GM21528 (cell line): ENCODE measurements at regions not wholly inside any gene's neighbourhood (a gene's known extent, or its start where the extent isn't known, plus 50 kb on each side); places are given as distances from the start of the nearest gene placed in this dataset.
"Not testable (repeated sequence)": the region's sequence is repeated elsewhere in the genome, so short reads cannot be mapped to it uniquely, and the experiment has no call there.

Experiments used
- ATAC-seq: cut with Tn5 transposase; IDR thresholded peaks from one replicate; pipeline ENCODE4 v1.9.1; 2021; ENCODE audit warnings: mild to moderate bottlenecking, moderate library complexity; ENCODE audit not compliant: unreplicated experiment, low FRiP score

DNA sequence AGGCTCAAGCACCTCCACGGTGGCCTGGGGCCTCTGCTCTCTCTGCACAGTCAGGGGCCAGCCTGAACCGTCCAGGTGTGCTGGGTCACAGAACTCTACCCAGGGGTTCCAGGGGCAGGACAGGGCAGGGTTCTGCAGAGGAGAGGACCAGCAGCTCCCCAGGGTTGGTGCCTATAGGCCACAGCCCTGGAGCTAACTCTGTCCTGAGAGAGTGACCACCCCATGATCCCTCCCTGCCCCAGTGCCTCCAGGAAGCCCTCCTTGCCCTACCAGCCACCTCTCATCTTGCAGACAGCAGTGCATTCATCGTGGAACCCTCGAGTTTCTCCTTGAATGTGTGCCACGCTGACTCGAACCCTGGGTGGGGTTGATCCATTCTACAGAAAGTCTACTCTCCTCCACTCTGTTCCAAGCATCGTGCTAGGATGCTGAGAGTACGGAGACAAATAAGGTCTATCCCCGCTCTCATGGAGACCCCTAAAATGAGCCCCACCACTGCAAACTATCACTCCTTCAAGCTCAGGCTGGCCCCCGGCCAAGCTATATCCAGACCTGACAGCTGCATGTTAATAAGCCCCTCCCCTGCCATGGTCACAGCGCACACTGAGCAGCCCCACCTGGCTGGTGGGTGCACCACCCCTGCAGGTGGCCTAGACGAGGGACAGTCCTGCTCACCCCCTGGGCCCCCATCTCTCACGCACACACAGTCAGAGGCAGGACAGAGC lies 138.1 kb upstream of the FOXD4L5 start:
- not testable (repeated sequence) for ATAC-seq

- not testable (repeated sequence) for ATAC-seq
Observed at GRCh38 chr9:65421486-65421885, 136.5 kb upstream of the FOXD4L5 start.

DNA sequence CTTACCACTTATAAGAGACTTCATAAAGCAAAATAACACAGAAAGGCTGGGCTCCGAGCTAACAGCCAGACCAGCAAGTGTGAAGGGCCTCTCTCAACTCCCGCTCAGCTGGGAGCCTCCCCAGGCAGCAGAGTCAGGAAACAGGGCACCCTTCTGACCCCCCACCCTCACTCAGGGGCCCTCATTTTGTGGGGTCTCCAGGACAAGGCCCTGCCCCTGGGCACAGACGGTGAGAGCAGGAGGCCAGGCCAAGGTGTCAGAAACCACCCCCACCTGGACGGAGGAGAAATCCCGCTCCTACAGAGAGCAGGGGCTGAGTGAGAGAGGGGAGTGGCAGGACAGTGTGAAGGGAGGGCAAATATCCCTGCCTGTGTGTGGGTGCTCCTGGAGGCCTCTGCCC lies 135.8 kb upstream of the FOXD4L5 start:
- ATAC-seq, result no peak

DNA sequence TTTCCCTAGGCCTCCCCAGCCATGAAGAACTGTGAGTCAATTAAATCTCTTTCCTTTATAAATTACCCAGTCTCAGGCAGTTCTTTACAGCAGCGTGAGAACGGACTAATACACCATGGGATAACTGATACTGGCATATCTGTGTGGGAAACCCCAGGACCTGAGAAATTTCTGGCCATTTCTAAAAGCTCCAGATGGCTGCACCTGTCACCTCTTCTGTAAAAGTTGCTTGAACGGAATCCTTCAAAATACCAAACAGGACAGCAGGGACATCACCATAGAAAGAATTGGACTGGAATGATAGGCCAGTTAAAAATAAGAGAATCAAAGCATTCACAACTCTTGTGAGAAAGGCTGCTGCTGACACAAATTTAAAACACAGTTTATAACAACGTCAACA lies 134.0 kb upstream of the FOXD4L5 start:
- ATAC-seq, result not testable (repeated sequence)

- not testable (repeated sequence) for ATAC-seq
Observed at GRCh38 chr9:65416948-65417347, 131.9 kb upstream of the FOXD4L5 start.

DNA sequence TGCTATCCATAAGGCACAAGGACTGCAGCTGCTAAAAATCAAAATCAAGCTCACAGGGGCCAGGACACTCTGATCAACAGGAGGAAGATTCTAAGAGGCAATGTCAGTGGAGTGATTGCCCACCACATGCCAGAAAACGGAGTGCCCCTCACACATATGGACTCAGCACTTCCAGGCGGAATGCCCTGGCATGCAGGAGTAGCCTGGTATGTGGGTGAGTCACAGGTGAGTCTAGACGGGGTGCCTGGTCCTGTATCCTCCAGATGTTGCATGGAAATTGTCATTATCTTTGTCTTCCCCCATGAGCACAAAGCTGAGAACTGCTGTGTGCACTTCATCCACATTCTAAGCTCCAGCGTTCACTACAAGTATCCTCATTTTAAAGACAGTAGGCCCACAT lies 129.2 kb upstream of the FOXD4L5 start:
- ATAC-seq, result not testable (repeated sequence)

- ATAC-seq, result not testable (repeated sequence)
Observed at GRCh38 chr9:65413371-65413770, 128.4 kb upstream of the FOXD4L5 start.

DNA sequence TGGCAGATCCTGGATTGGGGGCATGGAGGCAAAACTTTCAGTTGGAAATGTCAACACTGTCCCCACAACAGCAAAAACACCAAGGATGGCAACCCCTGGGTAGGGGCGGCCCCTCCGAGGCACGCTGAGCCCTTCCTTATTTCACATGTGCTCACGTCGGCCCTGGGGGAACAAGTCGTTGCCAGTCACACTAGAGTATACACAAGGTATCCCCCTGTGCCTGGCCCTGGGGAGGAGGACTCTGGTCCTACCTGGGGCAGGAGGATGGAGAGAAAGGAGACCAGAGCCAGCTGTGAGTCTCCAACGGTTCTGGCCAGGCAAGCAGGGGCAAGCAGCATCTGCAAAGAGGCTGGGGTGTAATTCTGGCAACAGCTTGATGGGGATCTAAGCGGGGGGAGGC lies 126.9 kb upstream of the FOXD4L5 start:
- no peak for ATAC-seq

DNA sequence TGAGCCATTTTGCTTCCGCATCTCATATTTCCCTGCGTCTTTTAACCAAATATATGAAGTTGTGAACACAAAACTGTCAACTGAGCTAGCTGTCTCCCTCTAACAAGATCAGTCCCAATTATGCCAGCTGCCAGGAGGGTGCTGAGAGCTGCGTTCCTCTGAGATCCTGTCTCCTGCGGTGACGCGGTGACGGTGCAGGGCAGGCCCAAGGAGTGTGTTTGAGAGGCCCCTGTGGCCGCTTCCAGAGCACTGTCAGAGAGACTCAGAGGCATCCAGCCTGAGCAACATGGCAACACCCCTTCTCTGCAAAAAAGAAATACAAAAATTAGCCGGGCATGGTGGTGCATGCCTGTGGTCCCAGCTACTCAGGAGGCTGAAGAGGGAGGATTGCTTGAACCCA lies 126.3 kb upstream of the FOXD4L5 start:
- no peak for ATAC-seq

- ATAC-seq, result no peak
Observed at GRCh38 chr9:65410926-65411325, 125.9 kb upstream of the FOXD4L5 start.

DNA sequence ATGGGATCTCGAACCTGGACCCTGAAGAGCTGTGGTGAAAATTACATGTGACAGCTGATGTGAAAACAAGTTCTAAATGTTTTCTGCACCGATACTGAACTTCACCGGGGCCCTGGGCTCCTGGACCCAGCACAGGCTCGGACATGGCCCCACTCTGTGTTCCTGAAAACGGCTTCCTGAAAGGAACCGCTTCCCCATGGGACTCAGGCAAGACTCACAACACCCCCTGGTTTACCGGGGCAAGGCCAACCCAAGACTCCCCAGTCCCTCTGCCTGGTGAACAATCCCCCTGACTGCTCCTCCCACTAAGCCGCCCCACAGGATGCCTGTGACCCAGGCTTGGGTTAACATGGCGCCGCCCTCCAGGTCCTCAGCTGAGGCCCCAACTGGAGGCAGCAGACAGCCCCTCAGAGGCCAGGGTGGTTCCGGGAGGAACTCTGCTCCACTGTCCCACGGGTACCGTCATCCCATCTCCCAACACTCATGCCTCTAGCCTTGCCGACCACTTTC lies 124.5 kb upstream of the FOXD4L5 start:
- no peak for ATAC-seq

DNA sequence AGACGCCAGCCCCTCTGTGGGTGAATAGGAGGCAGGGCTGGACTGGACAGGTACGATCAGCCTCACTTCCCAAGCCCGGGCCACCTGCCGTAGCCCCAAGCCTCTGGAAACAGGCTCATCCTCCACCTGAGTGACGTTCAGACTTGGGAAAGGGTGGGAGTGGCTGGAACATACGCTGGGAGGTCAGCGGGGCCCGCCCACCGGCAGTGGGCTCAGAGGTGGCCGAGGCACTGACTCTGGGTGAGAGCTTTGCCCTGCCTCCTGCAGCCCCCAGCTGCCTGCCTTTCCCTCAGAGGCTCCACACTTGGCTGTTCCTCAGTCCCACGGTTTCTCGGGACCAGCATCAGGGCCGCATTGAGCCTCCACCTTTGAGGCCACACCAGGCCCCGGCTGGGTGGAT lies 123.8 kb upstream of the FOXD4L5 start:
- ATAC-seq, result not testable (repeated sequence)

- not testable (repeated sequence) for ATAC-seq
Observed at GRCh38 chr9:65406625-65407024, 121.6 kb upstream of the FOXD4L5 start.

DNA sequence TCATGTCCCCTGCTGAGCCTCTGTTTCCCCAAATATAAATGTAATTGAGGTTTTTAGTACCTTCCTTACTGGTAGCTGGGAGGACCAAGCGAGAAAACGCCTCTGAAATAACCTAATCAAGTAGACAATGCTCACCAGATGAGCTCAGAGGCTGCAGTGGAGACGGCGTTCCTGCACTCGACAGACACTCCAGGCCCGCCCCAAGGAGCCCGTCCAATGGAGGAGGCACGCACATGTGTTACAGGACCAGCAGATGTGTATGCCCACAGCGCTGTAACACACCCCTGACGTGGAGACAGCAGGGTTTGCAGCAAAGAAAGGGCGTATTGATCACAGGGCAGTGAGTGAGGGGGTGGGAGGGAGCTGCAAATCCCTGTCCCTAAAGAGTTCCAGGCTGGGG lies 120.8 kb upstream of the FOXD4L5 start:
- not testable (repeated sequence) for ATAC-seq

DNA sequence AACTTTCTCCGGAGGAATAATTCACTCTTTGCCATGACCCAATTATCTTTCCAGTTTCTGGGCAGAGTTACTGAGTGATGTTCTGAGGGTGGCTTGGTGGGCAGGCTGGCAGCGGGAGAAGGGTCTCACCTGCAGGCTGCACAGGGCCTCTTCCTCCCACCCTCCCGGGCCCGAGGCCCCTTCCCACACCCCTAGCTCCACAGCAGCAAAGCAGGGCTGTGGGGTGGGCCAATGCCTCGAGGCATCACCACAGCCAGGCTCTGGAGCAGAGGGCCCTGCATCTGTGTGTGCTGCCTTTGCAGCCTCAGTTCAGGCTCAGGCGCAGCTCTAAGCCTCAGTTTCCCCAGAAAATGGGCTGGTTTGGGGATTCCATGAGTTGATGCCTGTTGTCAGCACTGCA lies 120.2 kb upstream of the FOXD4L5 start:
- ATAC-seq, result no peak

DNA sequence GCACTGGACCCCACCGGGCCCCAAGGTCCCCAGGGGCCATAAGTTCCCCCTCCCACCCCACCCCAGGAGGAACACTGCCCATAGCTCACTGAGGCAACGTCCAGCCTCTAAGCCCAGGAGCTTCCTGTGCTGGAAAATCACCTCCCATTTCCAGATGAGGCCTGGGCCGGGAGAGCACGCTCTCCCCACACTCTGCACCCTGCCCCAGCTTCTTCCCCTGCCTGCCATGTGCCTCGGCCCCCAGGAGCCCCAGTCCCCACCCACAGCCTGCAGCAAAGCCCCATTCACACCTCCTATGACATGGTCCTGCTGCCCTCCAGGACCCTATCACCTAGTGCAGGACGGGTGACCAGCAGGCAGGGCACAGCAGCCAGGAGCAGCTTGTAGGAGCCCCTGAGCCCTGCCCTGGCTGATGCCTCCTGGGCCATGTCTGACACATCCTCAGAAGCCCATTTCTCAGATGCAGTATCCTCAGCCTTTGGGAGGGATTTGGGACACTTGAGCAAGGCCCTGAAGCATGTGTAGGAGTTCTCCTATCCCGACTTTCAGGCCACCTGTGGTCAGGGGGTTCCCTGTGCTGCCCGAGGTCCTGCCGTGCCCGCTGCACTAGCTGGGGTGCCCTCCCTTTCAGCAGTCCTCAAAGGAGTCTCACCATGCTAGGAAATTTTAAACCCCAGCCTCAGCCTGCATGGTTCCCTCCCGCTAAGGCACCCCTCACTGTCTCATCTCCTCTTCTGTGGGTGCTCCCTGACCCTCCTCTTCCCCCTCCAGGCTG lies 119.4 kb upstream of the FOXD4L5 start:
- no peak for ATAC-seq

DNA sequence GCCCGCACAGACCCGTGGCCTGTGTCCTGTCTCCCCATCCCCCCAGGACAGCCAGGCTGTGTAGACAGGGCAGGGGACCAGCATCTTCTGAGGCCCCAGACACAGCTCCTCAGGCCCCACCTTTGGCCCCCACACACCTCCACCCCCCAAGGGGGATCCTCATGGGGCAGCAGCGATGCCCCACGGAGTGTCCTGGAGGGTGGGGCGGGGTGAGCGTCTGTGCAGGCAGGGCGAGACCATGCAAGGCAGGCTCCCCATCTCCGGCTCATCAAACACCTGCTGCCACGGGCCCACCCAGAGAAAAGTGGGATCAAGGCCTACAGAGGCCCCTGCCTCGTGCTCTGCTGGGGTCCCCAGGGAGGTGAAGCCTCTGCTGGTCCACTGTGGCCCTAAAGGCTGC lies 118.7 kb upstream of the FOXD4L5 start:
- no peak for ATAC-seq

DNA sequence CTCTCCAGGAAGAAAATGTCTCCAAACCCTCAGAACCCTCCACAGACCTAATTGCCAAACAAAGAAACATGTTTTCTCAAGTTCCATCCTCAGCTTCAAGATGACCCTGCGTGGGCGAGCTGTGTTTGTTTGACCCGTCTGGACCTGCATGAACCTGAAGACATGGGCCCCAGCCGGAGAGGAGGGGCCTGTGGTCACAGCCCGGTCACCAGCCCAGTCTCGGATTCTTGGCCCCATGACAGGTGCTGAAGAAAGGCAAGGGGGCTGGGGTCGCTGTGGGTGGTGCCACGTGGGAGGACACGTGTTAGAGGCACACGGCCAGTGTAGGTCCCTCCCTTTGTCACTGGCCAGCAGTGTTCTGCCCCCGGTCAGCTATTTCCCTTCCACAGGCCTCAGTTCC lies 118.1 kb upstream of the FOXD4L5 start:
- ATAC-seq, result not testable (repeated sequence)

GRCh38 chr9:65402206-65402870 lies 117.3 kb upstream of the FOXD4L5 start:
- ATAC-seq, result not testable (repeated sequence)

- not testable (repeated sequence) for ATAC-seq
Observed at GRCh38 chr9:65401456-65402045, 116.5 kb upstream of the FOXD4L5 start.

- ATAC-seq, result no peak
Observed at GRCh38 chr9:65400886-65401285, 115.9 kb upstream of the FOXD4L5 start.
